ENCODE measurements at regions not wholly inside any gene's neighbourhood (a gene's known extent, or its start where the extent isn't known, plus 50 kb on each side); places are given as distances from the start of the nearest gene placed in this dataset.
A peak's percentile ranks its signal among the peaks of the same experiment; 100 is the strongest.

- no peak for TF ChIP-seq CTCF (IDR thresholded peaks at IDR 0.05)
- Mint-ChIP-seq H3K4me1 (ENCODE audit: low read depth) (peaks cover 15% of the 10 kb centered on the region), H3K27ac (ENCODE audit: unreplicated experiment) (no peak overlapping the region), H3K27me3 (ENCODE audit: low read depth) (no peaks in the 10 kb centered on the region), H3K36me3 (ENCODE audit: low read depth) (no peaks in the 10 kb centered on the region), H3K9me3 (ENCODE audit: low read depth) (no peaks in the 10 kb centered on the region), H3K4me3 (ENCODE audit: unreplicated experiment) (no peak overlapping the region)
- DNase-seq (ENCODE audit: low spot score) = no peak
These were observed 426.8 kb upstream of the USP24 start for GRCh38 chr1:55641947-55642346.

GRCh38 chr1:55640708-55641473 lies 425.7 kb upstream of the USP24 start:
- no peaks in the 10 kb centered on the region for H3K27me3 Mint-ChIP-seq (ENCODE audit: low read depth)
- no peak overlapping the region for H3K27ac Mint-ChIP-seq (ENCODE audit: unreplicated experiment)
- no peaks in the 10 kb centered on the region for H3K36me3 Mint-ChIP-seq (ENCODE audit: low read depth)
- H3K4me1 Mint-ChIP-seq (ENCODE audit: low read depth) = peaks cover 25% of the 10 kb centered on the region
- no peak overlapping the region for H3K4me3 Mint-ChIP-seq (ENCODE audit: unreplicated experiment)
- no peak for TF ChIP-seq CTCF (IDR thresholded peaks at IDR 0.05)
- no peak for DNase-seq (ENCODE audit: low spot score)
- no peaks in the 10 kb centered on the region for H3K9me3 Mint-ChIP-seq (ENCODE audit: low read depth)

- Mint-ChIP-seq H3K4me3 (ENCODE audit: unreplicated experiment) (no peak overlapping the region), H3K4me1 (ENCODE audit: low read depth) (peaks cover 39% of the 10 kb centered on the region), H3K27me3 (ENCODE audit: low read depth) (no peaks in the 10 kb centered on the region), H3K27ac (ENCODE audit: unreplicated experiment) (no peak overlapping the region), H3K9me3 (ENCODE audit: low read depth) (no peaks in the 10 kb centered on the region), H3K36me3 (ENCODE audit: low read depth) (no peaks in the 10 kb centered on the region)
- DNase-seq (ENCODE audit: low spot score) = no peak
- no peak for TF ChIP-seq CTCF (IDR thresholded peaks at IDR 0.05)
These were observed 424.4 kb upstream of the USP24 start for GRCh38 chr1:55639526-55639925.

- Mint-ChIP-seq H3K4me3 (ENCODE audit: unreplicated experiment) (no peak overlapping the region), H3K36me3 (ENCODE audit: low read depth) (no peaks in the 10 kb centered on the region), H3K4me1 (ENCODE audit: low read depth) (peaks cover 44% of the 10 kb centered on the region), H3K9me3 (ENCODE audit: low read depth) (no peaks in the 10 kb centered on the region), H3K27me3 (ENCODE audit: low read depth) (no peaks in the 10 kb centered on the region), H3K27ac (ENCODE audit: unreplicated experiment) (no peak overlapping the region)
- DNase-seq (ENCODE audit: low spot score) = no peak
- TF ChIP-seq CTCF (IDR thresholded peaks at IDR 0.05) = no peak
These were observed 423.9 kb upstream of the USP24 start for GRCh38 chr1:55639051-55639450.

GRCh38 chr1:55636696-55637095 lies 421.5 kb upstream of the USP24 start:
- H3K4me3 Mint-ChIP-seq (ENCODE audit: unreplicated experiment) = no peak overlapping the region
- H3K9me3 Mint-ChIP-seq (ENCODE audit: low read depth) = no peaks in the 10 kb centered on the region
- H3K36me3 Mint-ChIP-seq (ENCODE audit: low read depth) = no peaks in the 10 kb centered on the region
- no peak for TF ChIP-seq CTCF (IDR thresholded peaks at IDR 0.05)
- peak overlapping the region; percentile 60 for H3K27ac Mint-ChIP-seq (ENCODE audit: unreplicated experiment)
- peaks cover 67% of the 10 kb centered on the region for H3K4me1 Mint-ChIP-seq (ENCODE audit: low read depth)
- no peaks in the 10 kb centered on the region for H3K27me3 Mint-ChIP-seq (ENCODE audit: low read depth)
- no peak for DNase-seq (ENCODE audit: low spot score)

All from chondrocyte (in vitro differentiated cells).